CD4-positive, alpha-beta T cell (primary cell): ENCODE measurements at regions not wholly inside any gene's neighbourhood (a gene's known extent, or its start where the extent isn't known, plus 50 kb on each side); places are given as distances from the start of the nearest gene placed in this dataset.

Experiments
- ATAC-seq: fragments of 200-7000 bp; cut with Tn5 transposase; one replicate; pipeline ENCODE4 v1.10.0; 2022; ENCODE audit warnings: mild to moderate bottlenecking; ENCODE audit not compliant: poor library complexity
- CTCF ChIA-PET: fragments of 350-600 bp; sonication (Branson Sonifier 250); formaldehyde crosslinking; loops from one replicate; lab custom pipeline; 2021; ENCODE audit warnings: antibody characterized with exemption, inconsistent platforms; lab: Charles Lee
- POLR2A ChIA-PET: fragments of 350-600 bp; sonication (Branson Sonifier 250); formaldehyde crosslinking; loops from one replicate; lab custom pipeline; 2021; ENCODE audit warnings: antibody characterized with exemption, inconsistent platforms; lab: Charles Lee
- DNase-seq, 14 experiments: peaks; one replicate each; pipeline ENCODE4 v3.0.0-alpha.2; 2013 to 2020; ENCODE audit warnings: mixed read lengths in 2 of 14
- H3K27ac ChIP-seq, 2 donors: one replicate each; pipeline versions ENCODE4 v1.5.1 to v1.7.0; 2013; ENCODE audit warnings: low read length in 2 of 2, low read depth in 1 of 2, mild to moderate bottlenecking in 1 of 2
- H3K27me3 ChIP-seq, 2 experiments: 1 replicate in 1 of 2; 2 replicates in 1 of 2; pipeline versions ENCODE4 v1.6.1 to v1.7.0; 2013; ENCODE audit warnings: low read length in 2 of 2, control low read depth in 1 of 2, mild to moderate bottlenecking in 1 of 2, moderate library complexity in 1 of 2; ENCODE audit not compliant: insufficient read depth in 2 of 2, control insufficient read depth in 1 of 2
- H3K36me3 ChIP-seq: one replicate; pipeline ENCODE4 v1.6.1; 2013; ENCODE audit warnings: low read length, control low read depth; ENCODE audit not compliant: insufficient read depth
- H3K4me1 ChIP-seq: one replicate; pipeline ENCODE4 v1.6.1; 2013; ENCODE audit warnings: low read length, control low read depth; ENCODE audit not compliant: insufficient read depth
- H3K4me3 ChIP-seq: one replicate; pipeline ENCODE4 v1.5.1; 2013; ENCODE audit warnings: mild to moderate bottlenecking, low read length, moderate library complexity
- H3K9me3 ChIP-seq, 2 experiments: 1 replicate in 1 of 2; 2 replicates in 1 of 2; pipeline versions ENCODE4 v1.6.1 to v1.7.0; 2013; ENCODE audit warnings: low read length in 2 of 2, mild to moderate bottlenecking in 2 of 2, control low read depth in 1 of 2, moderate library complexity in 1 of 2; ENCODE audit not compliant: control insufficient read depth in 1 of 2, insufficient read depth in 1 of 2
- H3K27ac Mint-ChIP-seq: one replicate; pipeline ENCODE4 v1.8.0; 2020; ENCODE audit warnings: mixed read lengths
- H3K27me3 Mint-ChIP-seq: one replicate; pipeline ENCODE4 v1.8.0; 2021; ENCODE audit warnings: mixed read lengths
- H3K36me3 Mint-ChIP-seq: one replicate; pipeline ENCODE4 v1.8.0; 2021; ENCODE audit warnings: low read depth, mixed read lengths
- H3K4me1 Mint-ChIP-seq: one replicate; pipeline ENCODE4 v1.8.0; 2021; ENCODE audit warnings: low read depth, mixed read lengths
- H3K4me3 Mint-ChIP-seq: one replicate; pipeline ENCODE4 v1.8.0; 2020; ENCODE audit warnings: mild to moderate bottlenecking, mixed read lengths
- H3K9me3 Mint-ChIP-seq: one replicate; pipeline ENCODE4 v1.8.0; 2020; ENCODE audit warnings: mixed read lengths
- intact Hi-C, 2 experiments: fragments of 100-400 bp; cut with DNase I in 1 of 2; cut with micrococcal nuclease in 1 of 2; formaldehyde crosslinking; loops; one replicate each; pipeline versions ENCODE4 v1.15.1 to v1.9.0; 2023 to 2025; cut with DNase I, micrococcal nuclease
- TF ChIP-seq, protein P1 (sequence below): fragments of 200-600 bp; IDR thresholded peaks from one replicate; pipeline ENCODE4 v1.8.0; 2022; ENCODE audit warnings: antibody characterized with exemption, mild to moderate bottlenecking

DNA sequence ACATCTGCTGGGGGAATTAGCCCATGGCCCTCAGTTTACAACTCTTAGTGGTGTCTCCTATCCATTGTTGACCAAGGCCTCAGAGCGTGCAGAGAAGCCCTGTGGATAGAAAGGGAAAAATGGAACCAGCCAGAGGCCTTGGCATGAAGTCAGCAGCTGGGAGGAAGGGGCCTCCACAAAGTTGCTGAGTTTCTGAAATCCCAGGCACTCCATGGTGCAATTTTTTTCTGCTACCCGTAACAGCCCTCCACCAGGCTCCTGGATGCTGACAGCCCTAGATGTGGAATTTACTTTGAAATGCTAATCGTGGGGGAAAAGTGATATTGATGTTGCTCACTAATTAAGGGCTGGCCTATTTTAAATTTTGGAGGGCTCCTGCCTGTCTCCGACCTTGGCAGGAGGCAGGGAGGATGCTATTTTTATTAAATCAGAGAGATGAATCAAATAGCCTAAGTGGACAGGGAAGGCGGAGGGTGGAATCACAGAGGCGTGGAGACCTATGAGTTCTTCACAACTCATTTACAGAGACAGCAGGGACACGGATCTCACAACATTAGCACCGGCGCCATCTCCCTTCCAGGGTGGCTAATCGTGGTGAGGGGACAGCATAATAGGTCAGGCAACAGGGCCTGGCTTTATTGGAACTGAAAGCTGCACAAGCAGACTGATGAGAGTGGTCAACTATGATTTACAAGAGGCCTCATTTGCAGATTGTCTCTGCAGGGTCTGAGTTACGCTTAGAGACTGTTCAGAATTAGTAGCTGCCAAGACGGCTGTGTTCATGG lies 99.8 kb upstream of the WSCD2 start:
- H3K36me3 Mint-ChIP-seq, result no peaks in the 10 kb centered on the region
- ATAC-seq (no peak), DNase-seq (no peak)
- no peaks in the 10 kb centered on the region for H3K9me3 Mint-ChIP-seq
- Histone ChIP-seq H3K27me3 (no peaks in the 10 kb centered on the region), H3K9me3 (no peaks in the 10 kb centered on the region), H3K27ac (no peak overlapping the region), H3K4me1 (no peaks in the 10 kb centered on the region), H3K36me3 (no peaks in the 10 kb centered on the region), H3K4me3 (no peak overlapping the region)
- peaks cover 55% of the 10 kb centered on the region for H3K27me3 Mint-ChIP-seq
- H3K27ac Mint-ChIP-seq, result no peak overlapping the region
- TF ChIP-seq, protein P1, sequence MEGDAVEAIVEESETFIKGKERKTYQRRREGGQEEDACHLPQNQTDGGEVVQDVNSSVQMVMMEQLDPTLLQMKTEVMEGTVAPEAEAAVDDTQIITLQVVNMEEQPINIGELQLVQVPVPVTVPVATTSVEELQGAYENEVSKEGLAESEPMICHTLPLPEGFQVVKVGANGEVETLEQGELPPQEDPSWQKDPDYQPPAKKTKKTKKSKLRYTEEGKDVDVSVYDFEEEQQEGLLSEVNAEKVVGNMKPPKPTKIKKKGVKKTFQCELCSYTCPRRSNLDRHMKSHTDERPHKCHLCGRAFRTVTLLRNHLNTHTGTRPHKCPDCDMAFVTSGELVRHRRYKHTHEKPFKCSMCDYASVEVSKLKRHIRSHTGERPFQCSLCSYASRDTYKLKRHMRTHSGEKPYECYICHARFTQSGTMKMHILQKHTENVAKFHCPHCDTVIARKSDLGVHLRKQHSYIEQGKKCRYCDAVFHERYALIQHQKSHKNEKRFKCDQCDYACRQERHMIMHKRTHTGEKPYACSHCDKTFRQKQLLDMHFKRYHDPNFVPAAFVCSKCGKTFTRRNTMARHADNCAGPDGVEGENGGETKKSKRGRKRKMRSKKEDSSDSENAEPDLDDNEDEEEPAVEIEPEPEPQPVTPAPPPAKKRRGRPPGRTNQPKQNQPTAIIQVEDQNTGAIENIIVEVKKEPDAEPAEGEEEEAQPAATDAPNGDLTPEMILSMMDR, result no peak
- intact Hi-C loops, result no loop called here
- CTCF ChIA-PET, result no interaction called here
- POLR2A ChIA-PET, result no interaction called here
- H3K4me3 Mint-ChIP-seq, result no peak overlapping the region
- no peaks in the 10 kb centered on the region for H3K4me1 Mint-ChIP-seq

DNA sequence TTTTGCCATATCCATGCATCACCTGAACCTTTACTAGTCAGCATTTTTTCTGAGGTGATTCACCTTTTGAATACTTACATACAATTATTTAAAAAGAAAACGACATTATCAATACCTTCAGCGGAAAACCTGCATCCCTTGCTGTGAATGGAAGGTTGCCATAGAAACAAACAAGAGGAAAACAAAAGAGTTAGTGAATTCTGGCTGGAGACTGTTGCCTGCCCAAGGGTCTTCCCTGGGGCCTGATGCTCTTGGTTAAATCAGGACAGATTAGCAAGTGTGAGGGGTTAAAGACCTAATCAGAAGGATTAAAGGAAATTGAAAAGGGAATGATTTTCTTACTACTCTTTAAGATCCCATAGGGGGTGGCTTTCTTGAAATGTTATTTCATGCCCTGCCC lies 96.0 kb upstream of the WSCD2 start:
- H3K27ac ChIP-seq, result no peak overlapping the region
- no peaks in the 10 kb centered on the region for H3K27me3 ChIP-seq
- H3K27ac Mint-ChIP-seq, result no peak overlapping the region
- TF ChIP-seq, protein P1, result no peak
- H3K4me1 Mint-ChIP-seq, result no peaks in the 10 kb centered on the region
- H3K36me3 ChIP-seq, result no peaks in the 10 kb centered on the region
- peaks cover 41% of the 10 kb centered on the region for H3K27me3 Mint-ChIP-seq
- ATAC-seq (no peak), DNase-seq (no peak)
- CTCF ChIA-PET, result no interaction called here
- H3K9me3 ChIP-seq, result no peaks in the 10 kb centered on the region
- intact Hi-C loops, result no loop called here
- H3K36me3 Mint-ChIP-seq, result no peaks in the 10 kb centered on the region
- no peak overlapping the region for H3K4me3 ChIP-seq
- POLR2A ChIA-PET, result no interaction called here
- H3K4me1 ChIP-seq, result no peaks in the 10 kb centered on the region
- H3K9me3 Mint-ChIP-seq, result no peaks in the 10 kb centered on the region
- no peak overlapping the region for H3K4me3 Mint-ChIP-seq

DNA sequence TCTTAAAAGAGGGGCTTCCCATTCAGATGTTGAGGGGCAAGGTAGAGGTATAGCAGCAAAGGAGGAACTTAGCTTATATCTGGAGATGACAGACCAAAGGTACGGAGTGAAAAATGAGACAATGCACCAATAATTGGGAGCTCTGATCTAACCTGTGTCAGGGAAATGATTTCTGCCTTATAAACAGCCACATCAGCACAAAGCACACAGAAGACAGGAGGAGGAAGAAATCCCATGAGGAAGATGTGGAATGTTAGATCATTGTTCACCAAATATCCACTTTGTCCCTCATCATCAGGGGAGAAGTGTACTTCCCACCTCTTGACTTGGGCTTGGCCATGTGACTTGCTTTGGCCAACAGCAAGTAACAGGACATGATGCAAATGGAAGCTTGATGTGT lies 93.7 kb upstream of the WSCD2 start:
- H3K27ac Mint-ChIP-seq, result no peak overlapping the region
- POLR2A ChIA-PET, result no interaction called here
- H3K9me3 Mint-ChIP-seq, result no peaks in the 10 kb centered on the region
- no peaks in the 10 kb centered on the region for H3K4me1 Mint-ChIP-seq
- Histone ChIP-seq H3K4me3 (no peak overlapping the region), H3K27ac (no peak overlapping the region), H3K4me1 (no peaks in the 10 kb centered on the region), H3K36me3 (no peaks in the 10 kb centered on the region), H3K27me3 (no peaks in the 10 kb centered on the region), H3K9me3 (no peaks in the 10 kb centered on the region)
- intact Hi-C loops, result no loop called here
- H3K4me3 Mint-ChIP-seq, result no peak overlapping the region
- CTCF ChIA-PET, result no interaction called here
- TF ChIP-seq, protein P1, result no peak
- no peak for DNase-seq
- peaks cover 21% of the 10 kb centered on the region for H3K27me3 Mint-ChIP-seq
- no peak for ATAC-seq
- no peaks in the 10 kb centered on the region for H3K36me3 Mint-ChIP-seq
